ENCODE measurements at regions not wholly inside any gene's neighbourhood (a gene's known extent, or its start where the extent isn't known, plus 50 kb on each side); places are given as distances from the start of the nearest gene placed in this dataset.

- TF ChIP-seq CTCF (IDR thresholded peaks at IDR 0.05; ENCODE audit: low read depth, low read length, poor library complexity, severe bottlenecking) = no peak
- TF ChIP-seq EZH2phosphoT487 (IDR thresholded peaks at IDR 0.05; ENCODE audit: borderline replicate concordance, low read length) = no peak
Measured at GRCh38 chr2:150618245-150618895, 130.9 kb upstream of the RND3 start.

Measured in DOHH2 (cell line).